ENCODE measurements at regions not wholly inside any gene's neighbourhood (a gene's known extent, or its start where the extent isn't known, plus 50 kb on each side); places are given as distances from the start of the nearest gene placed in this dataset.
"Not testable (repeated sequence)": the region's sequence is repeated elsewhere in the genome, so short reads cannot be mapped to it uniquely, and the experiment has no call there.

- no peaks in the 10 kb centered on the region for H3K36me3 ChIP-seq
- no peak for TF ChIP-seq EP300 (IDR thresholded peaks at IDR 0.05)
- no peak for TF ChIP-seq CTCF (IDR thresholded peaks at IDR 0.05)
- no peak for TF ChIP-seq POLR2A (IDR thresholded peaks at IDR 0.05)
- intact Hi-C loops (cut with DNase I), result loop anchor here in 1 of 4 donors (5.0 kb wide), 1 partner anchor 700 kb away; the partner anchor contains the start of gene FAM3D
- no peaks in the 10 kb centered on the region for H3K4me1 ChIP-seq (ENCODE audit: insufficient read depth)
- 45 to 65% (median 50%) methylated on average over 3 of the region's 3 CpGs for WGBS, 3 donors
- DNase-seq, result no peak
- no peak overlapping the region for H3K4me3 ChIP-seq
- H3K27me3 ChIP-seq, result no peaks in the 10 kb centered on the region
- no peaks in the 10 kb centered on the region for H3K9me3 ChIP-seq
- H3K27ac ChIP-seq, result no peak overlapping the region
Observed at GRCh38 chr3:59367150-59367549, 317.3 kb upstream of the CFAP20DC start.

GRCh38 chr3:59366218-59366617 lies 316.4 kb upstream of the CFAP20DC start:
- H3K4me1 ChIP-seq (ENCODE audit: insufficient read depth), result no peaks in the 10 kb centered on the region
- WGBS, 3 donors, result 70 to 76% (median 72%) methylated on average over 2 of the region's 2 CpGs

GRCh38 chr3:59364496-59364895 lies 314.7 kb upstream of the CFAP20DC start:
- Histone ChIP-seq H3K27me3 (no peaks in the 10 kb centered on the region), H3K9me3 (no peaks in the 10 kb centered on the region), H3K4me3 (no peak overlapping the region), H3K4me1 (ENCODE audit: insufficient read depth) (no peaks in the 10 kb centered on the region), H3K36me3 (no peaks in the 10 kb centered on the region), H3K27ac (no peak overlapping the region)
- intact Hi-C loops (cut with DNase I), result no loop called here
- no peak for TF ChIP-seq POLR2A (IDR thresholded peaks at IDR 0.05)
- TF ChIP-seq CTCF (IDR thresholded peaks at IDR 0.05), result no peak
- no peak for TF ChIP-seq EP300 (IDR thresholded peaks at IDR 0.05)
- WGBS, 3 donors, result 17 to 38% (median 21%) methylated on average over 4 of the region's 4 CpGs
- no peak for DNase-seq

More at GRCh38 chr3:59366218-59366617, 316.4 kb upstream of the CFAP20DC start:
- Histone ChIP-seq H3K9me3 (no peaks in the 10 kb centered on the region), H3K36me3 (no peaks in the 10 kb centered on the region), H3K27ac (no peak overlapping the region), H3K4me3 (no peak overlapping the region), H3K27me3 (no peaks in the 10 kb centered on the region)
- DNase-seq, result no peak
- TF ChIP-seq EP300 (IDR thresholded peaks at IDR 0.05) (no peak), CTCF (IDR thresholded peaks at IDR 0.05) (no peak), POLR2A (IDR thresholded peaks at IDR 0.05) (no peak)
- intact Hi-C loops (cut with DNase I), result loop anchor here in 1 of 4 donors (5.0 kb wide), 1 partner anchor 699 kb away; the partner anchor contains the start of gene FAM3D

GRCh38 chr3:59360312-59360711 lies 310.5 kb upstream of the CFAP20DC start:
- intact Hi-C loops (cut with DNase I); H3K4me3 ChIP-seq; H3K27me3 ChIP-seq; H3K36me3 ChIP-seq; H3K4me1 ChIP-seq (ENCODE audit: insufficient read depth); H3K9me3 ChIP-seq; H3K27ac ChIP-seq; DNase-seq: not testable (repeated sequence)
- WGBS, 3 donors, result 79 to 87% (median 83%) methylated on average over 8 of the region's 8 CpGs

GRCh38 chr3:59341459-59341858 lies 291.6 kb upstream of the CFAP20DC start:
- H3K36me3 ChIP-seq, result no peaks in the 10 kb centered on the region
- TF ChIP-seq POLR2A (IDR thresholded peaks at IDR 0.05) (no peak), CTCF (IDR thresholded peaks at IDR 0.05) (no peak), EP300 (IDR thresholded peaks at IDR 0.05) (no peak)
- intact Hi-C loops (cut with DNase I), result no loop called here
- H3K4me1 ChIP-seq (ENCODE audit: insufficient read depth), result no peaks in the 10 kb centered on the region
- DNase-seq, result no peak
- 29 to 59% (median 29%) methylated on average over 4 of the region's 4 CpGs for WGBS, 3 donors
- H3K27me3 ChIP-seq, result no peaks in the 10 kb centered on the region
- no peak overlapping the region for H3K27ac ChIP-seq
- no peak overlapping the region for H3K4me3 ChIP-seq
- H3K9me3 ChIP-seq, result no peaks in the 10 kb centered on the region
